ENCODE measurements at regions not wholly inside any gene's neighbourhood (a gene's known extent, or its start where the extent isn't known, plus 50 kb on each side); places are given as distances from the start of the nearest gene placed in this dataset.

GRCh38 chr3:74403307-74403706 lies 211.2 kb downstream of the CNTN3 start:
- H3K9ac ChIP-seq (ENCODE audit: insufficient read depth in 1 of 2, low read length in 2 of 2), result no peak overlapping the region
- ATAC-seq (ENCODE audit: insufficient read depth, low FRiP score) (no peak), DNase-seq (no peak)
- H3K27me3 ChIP-seq (ENCODE audit: control insufficient read depth in 3 of 3, insufficient read depth in 3 of 3, low read length in 2 of 3), result no peaks in the 10 kb centered on the region
- 65 to 68% methylated on average over 2 of the region's 2 CpGs for WGBS, 2 donors
- peaks cover 0 to 5% (median 0%) of the 10 kb centered on the region in 4 donors for H3K9me3 ChIP-seq (ENCODE audit: control insufficient read depth in 4 of 4, insufficient read depth in 3 of 4, low read length in 3 of 4)
- no peak overlapping the region for H3K4me3 ChIP-seq
- H3K27ac ChIP-seq (ENCODE audit: low read depth in 1 of 2, low read length in 1 of 2), result no peak overlapping the region
- no peaks in the 10 kb centered on the region for H3K4me1 ChIP-seq (ENCODE audit: control insufficient read depth in 5 of 5, insufficient read depth in 5 of 5, low read length in 5 of 5)
- no peak for TF ChIP-seq CTCF (IDR thresholded peaks at IDR 0.05; ENCODE audit: control extremely low read depth, extremely low read depth)
- H3K36me3 ChIP-seq (ENCODE audit: control insufficient read depth in 4 of 4, insufficient read depth in 4 of 4, low read length in 4 of 4), result peaks cover 0 to 3% (median 0%) of the 10 kb centered on the region in 4 donors

- no peaks in the 10 kb centered on the region for H3K4me1 ChIP-seq (ENCODE audit: control insufficient read depth in 5 of 5, insufficient read depth in 5 of 5, low read length in 5 of 5)
- ATAC-seq (ENCODE audit: insufficient read depth, low FRiP score) (no peak), DNase-seq (no peak)
- 70 to 72% methylated on average over 3 of the region's 3 CpGs for WGBS, 2 donors
- no peak overlapping the region for H3K27ac ChIP-seq (ENCODE audit: low read depth in 1 of 2, low read length in 1 of 2)
- peaks cover 0 to 5% (median 0%) of the 10 kb centered on the region in 4 donors for H3K9me3 ChIP-seq (ENCODE audit: control insufficient read depth in 4 of 4, insufficient read depth in 3 of 4, low read length in 3 of 4)
- no peak overlapping the region for H3K4me3 ChIP-seq
- H3K9ac ChIP-seq (ENCODE audit: insufficient read depth in 1 of 2, low read length in 2 of 2), result no peak overlapping the region
- TF ChIP-seq CTCF (IDR thresholded peaks at IDR 0.05; ENCODE audit: control extremely low read depth, extremely low read depth), result no peak
- no peaks in the 10 kb centered on the region for H3K27me3 ChIP-seq (ENCODE audit: control insufficient read depth in 3 of 3, insufficient read depth in 3 of 3, low read length in 2 of 3)
- peaks cover 0 to 2% (median 0%) of the 10 kb centered on the region in 4 donors for H3K36me3 ChIP-seq (ENCODE audit: control insufficient read depth in 4 of 4, insufficient read depth in 4 of 4, low read length in 4 of 4)
Measured at GRCh38 chr3:74402821-74403220, 211.6 kb downstream of the CNTN3 start.

GRCh38 chr3:74393426-74393825 lies 221.0 kb downstream of the CNTN3 start:
- Histone ChIP-seq H3K9ac (ENCODE audit: insufficient read depth in 1 of 2, low read length in 2 of 2) (no peak overlapping the region), H3K9me3 (ENCODE audit: control insufficient read depth in 4 of 4, insufficient read depth in 3 of 4, low read length in 3 of 4) (peaks cover 0 to 5% (median 2%) of the 10 kb centered on the region in 4 donors), H3K4me1 (ENCODE audit: control insufficient read depth in 5 of 5, insufficient read depth in 5 of 5, low read length in 5 of 5) (peaks cover 0 to 14% (median 0%) of the 10 kb centered on the region in 5 donors), H3K36me3 (ENCODE audit: control insufficient read depth in 4 of 4, insufficient read depth in 4 of 4, low read length in 4 of 4) (no peaks in the 10 kb centered on the region), H3K27me3 (ENCODE audit: control insufficient read depth in 3 of 3, insufficient read depth in 3 of 3, low read length in 2 of 3) (no peaks in the 10 kb centered on the region), H3K4me3 (no peak overlapping the region), H3K27ac (ENCODE audit: low read depth in 1 of 2, low read length in 1 of 2) (no peak overlapping the region)
- ATAC-seq (ENCODE audit: insufficient read depth, low FRiP score), result no peak
- DNase-seq, result no peak
- no peak for TF ChIP-seq CTCF (IDR thresholded peaks at IDR 0.05; ENCODE audit: control extremely low read depth, extremely low read depth)
- WGBS, 2 donors, result 54 to 66% methylated on average over 3 of the region's 3 CpGs

Measured in lung (tissue), 11 donors.